ENCODE measurements at regions not wholly inside any gene's neighbourhood (a gene's known extent, or its start where the extent isn't known, plus 50 kb on each side); places are given as distances from the start of the nearest gene placed in this dataset.
"Not testable (repeated sequence)": the region's sequence is repeated elsewhere in the genome, so short reads cannot be mapped to it uniquely, and the experiment has no call there.

GRCh38 chr9:68593760-68594159 lies 53.1 kb upstream of the TMEM252 start:
- H3K4me3 ChIP-seq (ENCODE audit: low read length); H3K27ac ChIP-seq (ENCODE audit: low read depth, low read length); H3K4me3 Mint-ChIP-seq; H3K9me3 ChIP-seq (ENCODE audit: control insufficient read depth in 2 of 3, low read length in 3 of 3); H3K36me3 Mint-ChIP-seq; H3K27ac Mint-ChIP-seq; H3K36me3 ChIP-seq (ENCODE audit: control insufficient read depth in 2 of 3, insufficient read depth in 3 of 3, low read length in 3 of 3); DNase-seq; POLR2A ChIA-PET; intact Hi-C loops (cut with micrococcal nuclease); H3K4me1 ChIP-seq (ENCODE audit: control insufficient read depth in 2 of 2, insufficient read depth in 2 of 2, low read length in 2 of 2); H3K4me1 Mint-ChIP-seq; ATAC-seq; H3K27me3 ChIP-seq (ENCODE audit: control insufficient read depth in 2 of 2, insufficient read depth in 2 of 2, low read length in 2 of 2): not testable (repeated sequence)
- peaks cover under 1 to 13% (median 4%) of the 10 kb centered on the region in 5 donors for H3K27me3 Mint-ChIP-seq
- peaks cover 0 to 21% (median 5%) of the 10 kb centered on the region in 11 donors for H3K9me3 Mint-ChIP-seq
- CTCF ChIA-PET: interaction anchor here (1.0 kb wide), 1 partner anchor 10 kb away, joined by 3 read pairs; no protein-coding TSS in a partner anchor

- no peak overlapping the region for H3K27ac ChIP-seq (ENCODE audit: low read depth, low read length)
- peaks cover 0 to 14% (median 4%) of the 10 kb centered on the region in 11 donors for H3K9me3 Mint-ChIP-seq
- H3K27me3 Mint-ChIP-seq: peaks cover 0 to 27% (median 5%) of the 10 kb centered on the region in 5 donors
- no peaks in the 10 kb centered on the region for H3K36me3 ChIP-seq (ENCODE audit: control insufficient read depth in 2 of 3, insufficient read depth in 3 of 3, low read length in 3 of 3)
- intact Hi-C loops (cut with micrococcal nuclease): no loop called here
- CTCF ChIA-PET: interaction anchor here (0.8 to 1.0 kb wide), 2 partner anchors 404 to 440 kb away, joined by 3 to 6 read pairs; no protein-coding TSS in a partner anchor
- H3K36me3 Mint-ChIP-seq: peaks cover 0 to 7% (median 0%) of the 10 kb centered on the region in 5 donors
- no peaks in the 10 kb centered on the region for H3K4me1 ChIP-seq (ENCODE audit: control insufficient read depth in 2 of 2, insufficient read depth in 2 of 2, low read length in 2 of 2)
- H3K4me3 ChIP-seq (ENCODE audit: low read length): no peak overlapping the region
- H3K27me3 ChIP-seq (ENCODE audit: control insufficient read depth in 2 of 2, insufficient read depth in 2 of 2, low read length in 2 of 2): no peaks in the 10 kb centered on the region
- DNase-seq (no peak), ATAC-seq (no peak)
- no peak overlapping the region for H3K27ac Mint-ChIP-seq
- H3K4me1 Mint-ChIP-seq: no peaks in the 10 kb centered on the region
- no peak overlapping the region for H3K4me3 Mint-ChIP-seq
- no peaks in the 10 kb centered on the region for H3K9me3 ChIP-seq (ENCODE audit: control insufficient read depth in 2 of 3, low read length in 3 of 3)
- POLR2A ChIA-PET: interaction anchor here (0.5 kb wide), 1 partner anchor 23 kb away, joined by 3 read pairs; no protein-coding TSS in a partner anchor
Observed at GRCh38 chr9:68595868-68596267, 55.2 kb upstream of the TMEM252 start.

- no peaks in the 10 kb centered on the region for H3K4me1 ChIP-seq (ENCODE audit: control insufficient read depth in 2 of 2, insufficient read depth in 2 of 2, low read length in 2 of 2)
- Mint-ChIP-seq H3K27ac (no peak overlapping the region), H3K9me3 (peaks cover 0 to 12% (median 2%) of the 10 kb centered on the region in 11 donors), H3K4me1 (no peaks in the 10 kb centered on the region), H3K27me3 (peaks cover 0 to 28% (median 8%) of the 10 kb centered on the region in 5 donors), H3K4me3 (no peak overlapping the region), H3K36me3 (peaks cover 0 to 7% (median 0%) of the 10 kb centered on the region in 5 donors)
- no peaks in the 10 kb centered on the region for H3K36me3 ChIP-seq (ENCODE audit: control insufficient read depth in 2 of 3, insufficient read depth in 3 of 3, low read length in 3 of 3)
- no peaks in the 10 kb centered on the region for H3K9me3 ChIP-seq (ENCODE audit: control insufficient read depth in 2 of 3, low read length in 3 of 3)
- H3K27me3 ChIP-seq (ENCODE audit: control insufficient read depth in 2 of 2, insufficient read depth in 2 of 2, low read length in 2 of 2): no peaks in the 10 kb centered on the region
- no peak overlapping the region for H3K4me3 ChIP-seq (ENCODE audit: low read length)
- CTCF ChIA-PET: no interaction called here
- DNase-seq (no peak), ATAC-seq (no peak)
- H3K27ac ChIP-seq (ENCODE audit: low read depth, low read length): no peak overlapping the region
- intact Hi-C loops (cut with micrococcal nuclease): no loop called here
- POLR2A ChIA-PET: no interaction called here
Observed at GRCh38 chr9:68597362-68597997, 56.8 kb upstream of the TMEM252 start.

- Mint-ChIP-seq H3K36me3 (peaks cover 0 to 7% (median 0%) of the 10 kb centered on the region in 5 donors), H3K9me3 (peaks cover 0 to 5% (median 0%) of the 10 kb centered on the region in 11 donors), H3K27me3 (peaks cover 2 to 33% (median 12%) of the 10 kb centered on the region in 5 donors), H3K4me3 (no peak overlapping the region), H3K27ac (no peak overlapping the region), H3K4me1 (no peaks in the 10 kb centered on the region)
- Histone ChIP-seq H3K27ac (ENCODE audit: low read depth, low read length) (no peak overlapping the region), H3K9me3 (ENCODE audit: control insufficient read depth in 2 of 3, low read length in 3 of 3) (no peaks in the 10 kb centered on the region), H3K4me1 (ENCODE audit: control insufficient read depth in 2 of 2, insufficient read depth in 2 of 2, low read length in 2 of 2) (no peaks in the 10 kb centered on the region), H3K36me3 (ENCODE audit: control insufficient read depth in 2 of 3, insufficient read depth in 3 of 3, low read length in 3 of 3) (no peaks in the 10 kb centered on the region), H3K27me3 (ENCODE audit: control insufficient read depth in 2 of 2, insufficient read depth in 2 of 2, low read length in 2 of 2) (no peaks in the 10 kb centered on the region), H3K4me3 (ENCODE audit: low read length) (no peak overlapping the region)
- ATAC-seq: no peak
- ChIA-PET CTCF (interaction anchor here (0.6 to 1.1 kb wide), 2 partner anchors 394 to 488 kb away, joined by 3 read pairs; no protein-coding TSS in a partner anchor), POLR2A (no interaction called here)
- DNase-seq: no peak
- intact Hi-C loops (cut with micrococcal nuclease): no loop called here
Observed at GRCh38 chr9:68599826-68600225, 59.1 kb upstream of the TMEM252 start.

GRCh38 chr9:68601081-68601480 lies 60.4 kb upstream of the TMEM252 start:
- peaks cover 2 to 26% (median 12%) of the 10 kb centered on the region in 5 donors for H3K27me3 Mint-ChIP-seq
- ChIA-PET CTCF (no interaction called here), POLR2A (no interaction called here)
- DNase-seq (no peak), ATAC-seq (no peak)
- H3K9me3 Mint-ChIP-seq: no peaks in the 10 kb centered on the region
- no peaks in the 10 kb centered on the region for H3K4me1 ChIP-seq (ENCODE audit: control insufficient read depth in 2 of 2, insufficient read depth in 2 of 2, low read length in 2 of 2)
- H3K27ac ChIP-seq (ENCODE audit: low read depth, low read length): no peak overlapping the region
- H3K36me3 ChIP-seq (ENCODE audit: control insufficient read depth in 2 of 3, insufficient read depth in 3 of 3, low read length in 3 of 3): no peaks in the 10 kb centered on the region
- H3K27ac Mint-ChIP-seq: no peak overlapping the region
- intact Hi-C loops (cut with micrococcal nuclease): no loop called here
- H3K36me3 Mint-ChIP-seq: no peaks in the 10 kb centered on the region
- H3K4me3 ChIP-seq (ENCODE audit: low read length): no peak overlapping the region
- H3K4me3 Mint-ChIP-seq: no peak overlapping the region
- H3K27me3 ChIP-seq (ENCODE audit: control insufficient read depth in 2 of 2, insufficient read depth in 2 of 2, low read length in 2 of 2): no peaks in the 10 kb centered on the region
- no peaks in the 10 kb centered on the region for H3K4me1 Mint-ChIP-seq
- H3K9me3 ChIP-seq (ENCODE audit: control insufficient read depth in 2 of 3, low read length in 3 of 3): no peaks in the 10 kb centered on the region

- Histone ChIP-seq H3K27me3 (ENCODE audit: control insufficient read depth in 2 of 2, insufficient read depth in 2 of 2, low read length in 2 of 2) (no peaks in the 10 kb centered on the region), H3K4me1 (ENCODE audit: control insufficient read depth in 2 of 2, insufficient read depth in 2 of 2, low read length in 2 of 2) (no peaks in the 10 kb centered on the region), H3K36me3 (ENCODE audit: control insufficient read depth in 2 of 3, insufficient read depth in 3 of 3, low read length in 3 of 3) (no peaks in the 10 kb centered on the region), H3K27ac (ENCODE audit: low read depth, low read length) (no peak overlapping the region), H3K9me3 (ENCODE audit: control insufficient read depth in 2 of 3, low read length in 3 of 3) (no peaks in the 10 kb centered on the region), H3K4me3 (ENCODE audit: low read length) (no peak overlapping the region)
- H3K36me3 Mint-ChIP-seq: no peaks in the 10 kb centered on the region
- H3K4me1 Mint-ChIP-seq: no peaks in the 10 kb centered on the region
- H3K4me3 Mint-ChIP-seq: no peak overlapping the region
- H3K9me3 Mint-ChIP-seq: no peaks in the 10 kb centered on the region
- ChIA-PET POLR2A (no interaction called here), CTCF (no interaction called here)
- no peak for ATAC-seq
- peaks cover 5 to 34% (median 15%) of the 10 kb centered on the region in 5 donors for H3K27me3 Mint-ChIP-seq
- no peak overlapping the region for H3K27ac Mint-ChIP-seq
- DNase-seq: no peak
- intact Hi-C loops (cut with micrococcal nuclease): no loop called here
Observed at GRCh38 chr9:68603371-68603770, 62.7 kb upstream of the TMEM252 start.

- Histone ChIP-seq H3K36me3 (ENCODE audit: control insufficient read depth in 2 of 3, insufficient read depth in 3 of 3, low read length in 3 of 3) (no peaks in the 10 kb centered on the region), H3K4me1 (ENCODE audit: control insufficient read depth in 2 of 2, insufficient read depth in 2 of 2, low read length in 2 of 2) (no peaks in the 10 kb centered on the region), H3K4me3 (ENCODE audit: low read length) (no peak overlapping the region), H3K27ac (ENCODE audit: low read depth, low read length) (no peak overlapping the region), H3K9me3 (ENCODE audit: control insufficient read depth in 2 of 3, low read length in 3 of 3) (no peaks in the 10 kb centered on the region), H3K27me3 (ENCODE audit: control insufficient read depth in 2 of 2, insufficient read depth in 2 of 2, low read length in 2 of 2) (no peaks in the 10 kb centered on the region)
- no peak for ATAC-seq
- no peaks in the 10 kb centered on the region for H3K36me3 Mint-ChIP-seq
- H3K4me3 Mint-ChIP-seq: no peak overlapping the region
- H3K9me3 Mint-ChIP-seq: no peaks in the 10 kb centered on the region
- intact Hi-C loops (cut with micrococcal nuclease): no loop called here
- DNase-seq: no peak
- peaks cover 5 to 12% (median 8%) of the 10 kb centered on the region in 5 donors for H3K27me3 Mint-ChIP-seq
- H3K4me1 Mint-ChIP-seq: no peaks in the 10 kb centered on the region
- POLR2A ChIA-PET: no interaction called here
- no peak overlapping the region for H3K27ac Mint-ChIP-seq
- CTCF ChIA-PET: no interaction called here
Observed at GRCh38 chr9:68608763-68609162, 68.1 kb upstream of the TMEM252 start.

All from naive thymus-derived CD4-positive, alpha-beta T cell (primary cell).